Muscle layer of duodenum (tissue), 2 donors: ENCODE measurements at regions not wholly inside any gene's neighbourhood (a gene's known extent, or its start where the extent isn't known, plus 50 kb on each side); places are given as distances from the start of the nearest gene placed in this dataset.

ENCODE experiments used
- H3K27ac ChIP-seq: one replicate; pipeline ENCODE4 v1.7.0; 2013; ENCODE audit warnings: mild to moderate bottlenecking, low read length
- H3K27me3 ChIP-seq: one replicate; pipeline ENCODE4 v1.7.0; 2013; ENCODE audit warnings: low read depth, mild to moderate bottlenecking, control low read depth, low read length
- H3K36me3 ChIP-seq, 2 donors: one replicate each; pipeline ENCODE4 v1.7.0; 2013; ENCODE audit warnings: low read length in 2 of 2, control low read depth in 1 of 2, mild to moderate bottlenecking in 1 of 2; ENCODE audit not compliant: insufficient read depth in 2 of 2, control insufficient read depth in 1 of 2
- H3K4me1 ChIP-seq, 2 donors: one replicate each; pipeline ENCODE4 v1.7.0; 2013; ENCODE audit warnings: low read length in 2 of 2, mild to moderate bottlenecking in 2 of 2, control low read depth in 1 of 2, moderate library complexity in 1 of 2; ENCODE audit not compliant: insufficient read depth in 2 of 2, control insufficient read depth in 1 of 2
- H3K4me3 ChIP-seq, 2 donors: one replicate each; pipeline ENCODE4 v1.7.0; 2013; ENCODE audit warnings: low read length in 2 of 2, low read depth in 1 of 2, mild to moderate bottlenecking in 1 of 2
- H3K9me3 ChIP-seq, 2 donors: one replicate each; pipeline ENCODE4 v1.7.0; 2013; ENCODE audit warnings: low read length in 2 of 2, control low read depth in 1 of 2, mild to moderate bottlenecking in 1 of 2; ENCODE audit not compliant: control insufficient read depth in 1 of 2
- donor health status: healthy.

DNA sequence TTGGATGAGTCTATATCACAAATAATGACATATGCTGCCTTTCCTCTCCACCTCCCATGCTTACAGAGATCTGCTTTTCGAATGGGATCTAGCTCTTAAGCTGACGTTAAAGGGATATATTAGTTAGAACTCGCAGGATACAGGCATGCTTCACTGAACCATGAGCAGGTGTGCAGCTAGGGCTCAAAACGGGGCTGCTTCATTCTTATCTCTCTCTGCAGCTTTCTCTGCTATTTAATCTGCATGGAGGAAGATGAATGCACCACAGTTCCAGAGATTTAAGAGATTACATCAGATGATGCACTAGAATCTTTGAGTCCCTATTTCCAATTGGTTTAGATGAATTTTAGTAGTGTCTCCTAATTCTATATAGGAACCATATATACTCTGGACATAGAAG, 327.0 kb downstream of the RAD51AP2 start:
- Histone ChIP-seq H3K4me3 (no peak overlapping the region), H3K27ac (no peak overlapping the region), H3K4me1 (no peaks in the 10 kb centered on the region), H3K9me3 (no peaks in the 10 kb centered on the region), H3K36me3 (no peaks in the 10 kb centered on the region), H3K27me3 (no peaks in the 10 kb centered on the region)

DNA sequence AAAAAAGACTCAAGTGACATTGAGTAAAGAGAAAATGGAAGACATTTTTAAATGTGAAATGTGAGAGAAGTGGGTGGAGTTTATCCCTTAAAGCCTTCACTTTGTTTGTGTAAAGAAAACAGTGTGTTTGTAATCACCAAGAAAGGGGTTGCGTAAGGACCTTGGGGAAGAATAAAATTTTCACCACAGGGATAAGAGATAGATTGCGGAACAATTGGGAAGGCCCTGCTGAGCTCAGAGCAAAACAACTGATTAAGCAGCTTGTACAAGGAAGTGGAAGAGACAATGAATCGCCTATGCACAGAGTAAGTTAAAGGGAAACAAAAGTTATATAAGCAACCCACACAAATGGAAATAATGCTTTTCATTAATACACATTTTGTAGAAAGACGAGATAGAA, 327.7 kb downstream of the RAD51AP2 start:
- Histone ChIP-seq H3K4me3 (no peak overlapping the region), H3K36me3 (no peaks in the 10 kb centered on the region), H3K9me3 (no peaks in the 10 kb centered on the region), H3K4me1 (no peaks in the 10 kb centered on the region), H3K27me3 (no peaks in the 10 kb centered on the region), H3K27ac (no peak overlapping the region)

DNA sequence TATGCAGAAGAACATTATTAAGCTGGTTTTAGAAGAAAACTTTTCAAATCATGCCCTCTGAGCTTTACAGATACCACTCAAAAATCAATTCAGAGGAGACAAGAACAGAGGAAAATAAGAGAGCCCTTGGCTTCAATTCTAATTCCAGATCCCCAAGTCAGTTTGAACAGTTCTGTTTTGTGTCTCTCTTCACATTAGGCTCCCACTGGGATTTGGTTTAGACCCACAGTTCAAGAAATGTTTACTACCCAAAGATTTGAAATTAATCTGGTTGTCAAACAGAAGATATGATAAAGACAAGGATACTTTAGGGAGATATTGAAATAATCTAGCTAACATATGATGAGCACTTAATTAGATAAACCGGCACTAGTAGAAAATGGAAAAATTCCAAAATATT, 329.5 kb downstream of the RAD51AP2 start:
- Histone ChIP-seq H3K27ac (no peak overlapping the region), H3K36me3 (no peaks in the 10 kb centered on the region), H3K4me3 (no peak overlapping the region), H3K27me3 (no peaks in the 10 kb centered on the region), H3K9me3 (no peaks in the 10 kb centered on the region), H3K4me1 (no peaks in the 10 kb centered on the region)

GRCh38 chr2:17184512-17184911, 333.7 kb downstream of the RAD51AP2 start:
- Histone ChIP-seq H3K4me3 (no peak overlapping the region), H3K27ac (no peak overlapping the region), H3K9me3 (no peaks in the 10 kb centered on the region), H3K27me3 (no peaks in the 10 kb centered on the region), H3K36me3 (no peaks in the 10 kb centered on the region), H3K4me1 (no peaks in the 10 kb centered on the region)

GRCh38 chr2:17182399-17182798, 335.8 kb downstream of the RAD51AP2 start:
- H3K9me3 ChIP-seq, result no peaks in the 10 kb centered on the region
- H3K36me3 ChIP-seq, result no peaks in the 10 kb centered on the region
- no peaks in the 10 kb centered on the region for H3K4me1 ChIP-seq
- H3K4me3 ChIP-seq, result no peak overlapping the region
- no peaks in the 10 kb centered on the region for H3K27me3 ChIP-seq
- H3K27ac ChIP-seq, result no peak overlapping the region

DNA sequence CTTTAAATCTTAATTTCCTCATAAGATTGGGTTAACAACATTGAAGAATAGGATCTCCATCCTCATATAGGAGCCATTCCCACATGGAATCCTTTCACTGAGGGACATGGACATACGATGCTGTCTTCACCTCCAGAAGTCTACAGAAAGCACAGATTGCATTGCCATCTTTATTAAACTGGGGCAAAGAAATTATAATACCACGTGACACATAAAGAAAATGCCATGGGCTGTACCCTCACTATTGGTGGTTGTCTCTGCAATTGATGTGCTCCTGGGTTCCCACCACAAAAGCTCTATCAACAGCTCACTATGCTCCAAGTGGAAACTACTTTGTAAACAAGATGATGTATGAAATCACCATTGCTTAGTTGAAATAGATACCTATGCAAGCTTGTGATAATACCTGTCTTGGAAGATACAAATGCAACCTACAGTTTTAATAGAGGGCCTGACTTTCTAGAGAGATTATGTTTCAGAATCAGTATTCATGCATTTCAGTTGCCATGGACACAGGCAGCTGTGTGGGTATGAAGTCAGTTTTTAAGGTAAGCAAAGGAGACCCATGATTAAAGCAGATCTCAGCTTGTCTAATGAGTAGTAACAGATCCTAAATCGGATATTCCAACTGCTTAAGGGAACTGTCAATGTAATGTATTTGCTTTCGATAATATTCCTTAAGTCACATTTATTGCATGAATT, 337.0 kb downstream of the RAD51AP2 start:
- Histone ChIP-seq H3K4me1 (no peaks in the 10 kb centered on the region), H3K9me3 (no peaks in the 10 kb centered on the region), H3K4me3 (no peak overlapping the region), H3K27ac (no peak overlapping the region), H3K36me3 (no peaks in the 10 kb centered on the region), H3K27me3 (no peaks in the 10 kb centered on the region)

GRCh38 chr2:17179145-17179808, 339.0 kb downstream of the RAD51AP2 start:
- Histone ChIP-seq H3K36me3 (no peaks in the 10 kb centered on the region), H3K4me1 (no peaks in the 10 kb centered on the region), H3K4me3 (no peak overlapping the region), H3K27me3 (no peaks in the 10 kb centered on the region), H3K9me3 (no peaks in the 10 kb centered on the region), H3K27ac (no peak overlapping the region)

GRCh38 chr2:17177088-17177487, 341.2 kb downstream of the RAD51AP2 start:
- H3K4me1 ChIP-seq, result no peaks in the 10 kb centered on the region
- H3K27ac ChIP-seq, result no peak overlapping the region
- H3K9me3 ChIP-seq, result no peaks in the 10 kb centered on the region
- H3K27me3 ChIP-seq, result no peaks in the 10 kb centered on the region
- no peak overlapping the region for H3K4me3 ChIP-seq
- no peaks in the 10 kb centered on the region for H3K36me3 ChIP-seq

GRCh38 chr2:17171446-17172049, 346.7 kb downstream of the RAD51AP2 start:
- no peaks in the 10 kb centered on the region for H3K9me3 ChIP-seq
- no peaks in the 10 kb centered on the region for H3K4me1 ChIP-seq
- H3K27me3 ChIP-seq, result no peaks in the 10 kb centered on the region
- H3K27ac ChIP-seq, result no peak overlapping the region
- H3K4me3 ChIP-seq, result no peak overlapping the region
- H3K36me3 ChIP-seq, result no peaks in the 10 kb centered on the region

- Histone ChIP-seq H3K4me3 (no peak overlapping the region), H3K9me3 (no peaks in the 10 kb centered on the region), H3K36me3 (no peaks in the 10 kb centered on the region), H3K4me1 (no peaks in the 10 kb centered on the region), H3K27me3 (no peaks in the 10 kb centered on the region), H3K27ac (no peak overlapping the region)
These were observed 351.7 kb downstream of the RAD51AP2 start for GRCh38 chr2:17166506-17166905.

- Histone ChIP-seq H3K27ac (no peak overlapping the region), H3K9me3 (no peaks in the 10 kb centered on the region), H3K4me1 (no peaks in the 10 kb centered on the region), H3K4me3 (no peak overlapping the region), H3K27me3 (no peaks in the 10 kb centered on the region), H3K36me3 (no peaks in the 10 kb centered on the region)
These were observed 353.7 kb downstream of the RAD51AP2 start for GRCh38 chr2:17164550-17164949.
